Ramos (cell line): ENCODE measurements at regions not wholly inside any gene's neighbourhood (a gene's known extent, or its start where the extent isn't known, plus 50 kb on each side); places are given as distances from the start of the nearest gene placed in this dataset.
"Not testable (repeated sequence)": the region's sequence is repeated elsewhere in the genome, so short reads cannot be mapped to it uniquely, and the experiment has no call there.

Source experiments
- in situ Hi-C: fragments of 300-500 bp; cut with MboI; formaldehyde crosslinking; loops from one replicate; pipeline ENCODE4 v1.14.3; 2022; ENCODE audit warnings: low sequenced_read_pairs; ENCODE audit not compliant: unreplicated experiment

- in situ Hi-C loops: no loop called here
Observed at GRCh38 chr20:56909918-56910714, 281.0 kb downstream of the TFAP2C start.

- in situ Hi-C loops: no loop called here
Observed at GRCh38 chr20:56911946-56912345, 282.8 kb downstream of the TFAP2C start.

- in situ Hi-C loops: no loop called here
Observed at GRCh38 chr20:56914532-56914931, 285.4 kb downstream of the TFAP2C start.

- in situ Hi-C loops: no loop called here
Observed at GRCh38 chr20:56916345-56916622, 287.2 kb downstream of the TFAP2C start.

- in situ Hi-C loops: not testable (repeated sequence)
Observed at GRCh38 chr20:56920041-56920440, 290.9 kb downstream of the TFAP2C start.

- in situ Hi-C loops: no loop called here
Observed at GRCh38 chr20:56922497-56922896, 293.4 kb downstream of the TFAP2C start.

GRCh38 chr20:56924292-56925081 lies 295.4 kb downstream of the TFAP2C start:
- in situ Hi-C loops: no loop called here

GRCh38 chr20:56925082-56925830 lies 296.1 kb downstream of the TFAP2C start:
- in situ Hi-C loops: no loop called here

GRCh38 chr20:56925831-56926170 lies 296.7 kb downstream of the TFAP2C start:
- in situ Hi-C loops: no loop called here

- in situ Hi-C loops: no loop called here
Observed at GRCh38 chr20:56926501-56926900, 297.4 kb downstream of the TFAP2C start.

GRCh38 chr20:56927127-56927526 lies 298.0 kb downstream of the TFAP2C start:
- in situ Hi-C loops: no loop called here

- in situ Hi-C loops: no loop called here
Observed at GRCh38 chr20:56928007-56928406, 298.9 kb downstream of the TFAP2C start.

GRCh38 chr20:56929606-56930005 lies 300.5 kb downstream of the TFAP2C start:
- in situ Hi-C loops: no loop called here

- in situ Hi-C loops: no loop called here
Observed at GRCh38 chr20:56930876-56931275, 301.8 kb downstream of the TFAP2C start.

GRCh38 chr20:56932575-56933330 lies 303.6 kb downstream of the TFAP2C start:
- in situ Hi-C loops: no loop called here

GRCh38 chr20:56933331-56933698 lies 304.2 kb downstream of the TFAP2C start:
- in situ Hi-C loops: no loop called here

GRCh38 chr20:56934888-56935287 lies 305.8 kb downstream of the TFAP2C start:
- in situ Hi-C loops: no loop called here

GRCh38 chr20:56940466-56940865 lies 311.4 kb downstream of the TFAP2C start:
- in situ Hi-C loops: no loop called here

GRCh38 chr20:56941101-56941686 lies 312.1 kb downstream of the TFAP2C start:
- in situ Hi-C loops: no loop called here
